Spleen (tissue), 11 donors: ENCODE measurements at regions not wholly inside any gene's neighbourhood (a gene's known extent, or its start where the extent isn't known, plus 50 kb on each side); places are given as distances from the start of the nearest gene placed in this dataset.
"Not testable (repeated sequence)": the region's sequence is repeated elsewhere in the genome, so short reads cannot be mapped to it uniquely, and the experiment has no call there.

Experiments
- DNase-seq: peaks from one replicate; pipeline ENCODE4 v3.0.0-alpha.2; 2020
- H3K27ac ChIP-seq, 8 donors: fragments of 200-600 bp; sonication (generic) in 7 of 8; 1 replicate in 4 of 8; 2 replicates in 4 of 8; pipeline versions ENCODE4 v1.5.0 to v1.8.0; 2016 to 2021; ENCODE audit warnings: inconsistent platforms in 4 of 8, mild to moderate bottlenecking in 4 of 8, moderate library complexity in 1 of 8
- H3K27me3 ChIP-seq, 7 donors: fragments of 200-600 bp; sonication (generic) in 6 of 7; replicated peaks in 1 of 7; 1 replicate in 4 of 7; 2 replicates in 3 of 7; pipeline versions ENCODE4 v1.5.0 to v1.8.0; 2016 to 2021; ENCODE audit warnings: inconsistent platforms in 3 of 7, mild to moderate bottlenecking in 1 of 7
- H3K36me3 ChIP-seq, 6 donors: fragments of 200-600 bp; sonication (generic) in 5 of 6; 1 replicate in 4 of 6; 2 replicates in 2 of 6; pipeline versions ENCODE4 v1.5.0 to v1.8.0; 2016 to 2021; ENCODE audit warnings: inconsistent platforms in 2 of 6
- H3K4me1 ChIP-seq, 6 donors: fragments of 200-600 bp; sonication (generic) in 5 of 6; 1 replicate in 3 of 6; 2 replicates in 3 of 6; pipeline versions ENCODE4 v1.5.0 to v1.8.0; 2016 to 2021; ENCODE audit warnings: inconsistent platforms in 3 of 6
- H3K4me3 ChIP-seq, 8 donors: fragments of 200-600 bp; sonication (generic) in 7 of 8; 1 replicate in 4 of 8; 2 replicates in 4 of 8; pipeline versions ENCODE4 v1.5.0 to v1.8.0; 2016 to 2021; ENCODE audit warnings: inconsistent platforms in 4 of 8, mild to moderate bottlenecking in 4 of 8, moderate library complexity in 2 of 8
- H3K9me3 ChIP-seq, 8 donors: fragments of 200-600 bp; sonication (generic) in 7 of 8; 1 replicate in 4 of 8; 2 replicates in 4 of 8; pipeline versions ENCODE4 v1.5.0 to v1.8.0; 2016 to 2021; ENCODE audit warnings: inconsistent platforms in 4 of 8
- POLR2A ChIP-seq, 3 donors: fragments of 450-650 bp; IDR thresholded peaks; one replicate each; pipeline ENCODE4 v1.5.1; 2017; ENCODE audit warnings: antibody characterized with exemption in 3 of 3, mild to moderate bottlenecking in 1 of 3
- POLR2AphosphoS5 ChIP-seq, 3 donors: sonication (generic); formaldehyde crosslinking; IDR thresholded peaks; one replicate each; pipeline ENCODE4 v1.5.1; 2017; ENCODE audit warnings: antibody characterized with exemption in 3 of 3
- WGBS, 5 donors: extraction: QIAGEN DNeasy Blood & Tissue Kit in 3 of 5; methylation state at CpG; one replicate each; pipeline versions ENCODE4 v1.1.5 to v1.1.7; 2013 to 2018; 5-methylcytosine and 5-hydroxymethylcytosine counted together
- intact Hi-C: fragments of 100-400 bp; cut with DNase I; formaldehyde crosslinking; loops from one replicate; pipeline ENCODE4 v1.15.0; 2023; ENCODE audit warnings: low total_unique reads
- TF ChIP-seq, protein P1 (sequence below), 11 experiments: fragments of 200-600 bp in 7 of 11; fragments of 450-650 bp in 4 of 11; sonication (generic) in 4 of 11; IDR thresholded peaks in 8 of 11; conservative IDR thresholded peaks in 3 of 11; 1 replicate in 7 of 11; 2 replicates in 4 of 11; pipeline versions ENCODE4 v1.4.0 to v1.8.0; 2016 to 2021; ENCODE audit warnings: antibody characterized with exemption in 11 of 11, inconsistent platforms in 4 of 11, mild to moderate bottlenecking in 1 of 11
- donor health status: healthy with polysubstance abuse.
- donor health status: DM: no; HTN: no; CAD: no; lungs with moderate emphysema.
- donor health status: DM: no; HTN: no; CAD: no.
- donor health status: Bipolar disorder and iron deficiency.
- donor health status: healthy.
- donor health status: DM: no; HTN: no; CAD: no.
- donor health status: DM: yes; HTN: yes; CAD: no.

DNA sequence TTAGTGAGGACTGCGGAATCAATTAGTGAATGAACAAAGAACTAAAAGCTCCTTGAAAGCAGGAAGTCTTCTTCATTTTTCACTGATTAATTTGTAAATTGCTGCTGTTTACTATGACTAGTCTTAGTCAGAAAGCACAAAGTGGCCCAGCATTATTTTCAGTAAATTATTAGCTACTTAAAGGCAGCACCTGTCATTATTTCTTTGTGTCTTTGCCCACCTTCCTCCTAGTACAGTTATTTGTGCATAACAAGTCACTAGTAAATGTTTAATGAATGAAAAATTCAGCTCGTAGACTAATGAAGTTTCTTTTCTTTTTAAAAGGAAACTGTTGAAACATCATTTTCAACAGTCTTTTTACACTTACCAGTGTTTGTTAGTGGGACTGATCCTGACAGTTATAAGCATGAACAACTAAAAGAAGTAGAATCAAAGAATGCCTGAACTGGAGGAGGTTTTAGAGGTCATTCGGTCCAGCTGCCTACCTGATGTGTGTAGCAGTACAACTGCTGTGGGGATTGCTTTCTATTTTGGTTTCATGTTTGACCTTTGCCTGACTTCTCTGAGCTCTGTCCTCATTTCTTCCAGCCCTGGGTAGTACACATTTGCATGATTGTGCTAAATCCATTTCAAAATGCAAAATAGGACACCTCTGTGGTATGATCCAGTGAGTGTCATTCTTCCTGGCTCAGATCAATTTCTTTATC lies 140.0 kb upstream of the PHYHIPL start:
- H3K4me1 ChIP-seq = no peaks in the 10 kb centered on the region
- no peaks in the 10 kb centered on the region for H3K36me3 ChIP-seq
- no peak for TF ChIP-seq POLR2AphosphoS5 (IDR thresholded peaks at IDR 0.05)
- TF ChIP-seq, protein P1, sequence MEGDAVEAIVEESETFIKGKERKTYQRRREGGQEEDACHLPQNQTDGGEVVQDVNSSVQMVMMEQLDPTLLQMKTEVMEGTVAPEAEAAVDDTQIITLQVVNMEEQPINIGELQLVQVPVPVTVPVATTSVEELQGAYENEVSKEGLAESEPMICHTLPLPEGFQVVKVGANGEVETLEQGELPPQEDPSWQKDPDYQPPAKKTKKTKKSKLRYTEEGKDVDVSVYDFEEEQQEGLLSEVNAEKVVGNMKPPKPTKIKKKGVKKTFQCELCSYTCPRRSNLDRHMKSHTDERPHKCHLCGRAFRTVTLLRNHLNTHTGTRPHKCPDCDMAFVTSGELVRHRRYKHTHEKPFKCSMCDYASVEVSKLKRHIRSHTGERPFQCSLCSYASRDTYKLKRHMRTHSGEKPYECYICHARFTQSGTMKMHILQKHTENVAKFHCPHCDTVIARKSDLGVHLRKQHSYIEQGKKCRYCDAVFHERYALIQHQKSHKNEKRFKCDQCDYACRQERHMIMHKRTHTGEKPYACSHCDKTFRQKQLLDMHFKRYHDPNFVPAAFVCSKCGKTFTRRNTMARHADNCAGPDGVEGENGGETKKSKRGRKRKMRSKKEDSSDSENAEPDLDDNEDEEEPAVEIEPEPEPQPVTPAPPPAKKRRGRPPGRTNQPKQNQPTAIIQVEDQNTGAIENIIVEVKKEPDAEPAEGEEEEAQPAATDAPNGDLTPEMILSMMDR (IDR thresholded peaks at IDR 0.05 in 8 of 11, conservative IDR thresholded peaks at IDR 0.05 in 3 of 11) = no peak
- no peak for TF ChIP-seq POLR2A (IDR thresholded peaks at IDR 0.05)
- no peaks in the 10 kb centered on the region for H3K27me3 ChIP-seq
- intact Hi-C loops = no loop called here
- WGBS, 5 donors = 80 to 89% (median 88%) methylated on average over 3 of the region's 3 CpGs
- no peak overlapping the region for H3K4me3 ChIP-seq
- no peak for DNase-seq
- H3K9me3 ChIP-seq = peaks cover 0 to 4% (median 0%) of the 10 kb centered on the region in 8 donors
- H3K27ac ChIP-seq = no peak overlapping the region

DNA sequence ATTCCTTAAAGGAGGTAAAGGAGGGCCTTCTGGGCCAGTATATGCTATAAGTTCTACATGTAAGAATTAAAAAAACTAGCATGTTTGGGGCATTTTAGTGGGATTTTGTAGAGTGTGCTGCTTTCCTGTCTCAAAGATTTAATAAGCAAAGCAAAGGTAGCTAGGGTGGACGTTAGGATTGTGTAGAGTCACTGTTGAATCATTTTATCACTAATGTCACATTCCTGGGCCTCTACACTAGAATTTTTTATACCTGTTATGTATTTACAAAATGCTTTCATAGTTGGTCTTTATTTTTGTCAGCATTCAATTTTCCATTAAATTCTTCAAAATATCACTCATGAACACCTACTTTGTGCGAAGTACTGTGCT lies 139.4 kb upstream of the PHYHIPL start:
- Histone ChIP-seq H3K36me3 (no peaks in the 10 kb centered on the region), H3K4me3 (no peak overlapping the region), H3K27me3 (no peaks in the 10 kb centered on the region), H3K27ac (no peak overlapping the region), H3K9me3 (peaks cover 0 to 4% (median 0%) of the 10 kb centered on the region in 8 donors), H3K4me1 (no peaks in the 10 kb centered on the region)
- TF ChIP-seq, protein P1 (IDR thresholded peaks at IDR 0.05 in 8 of 11, conservative IDR thresholded peaks at IDR 0.05 in 3 of 11) = no peak
- TF ChIP-seq POLR2AphosphoS5 (IDR thresholded peaks at IDR 0.05) (no peak), POLR2A (IDR thresholded peaks at IDR 0.05) (no peak)
- DNase-seq = no peak
- 60 to 87% (median 70%) methylated on average over 2 of the region's 2 CpGs for WGBS, 5 donors
- intact Hi-C loops = no loop called here

DNA sequence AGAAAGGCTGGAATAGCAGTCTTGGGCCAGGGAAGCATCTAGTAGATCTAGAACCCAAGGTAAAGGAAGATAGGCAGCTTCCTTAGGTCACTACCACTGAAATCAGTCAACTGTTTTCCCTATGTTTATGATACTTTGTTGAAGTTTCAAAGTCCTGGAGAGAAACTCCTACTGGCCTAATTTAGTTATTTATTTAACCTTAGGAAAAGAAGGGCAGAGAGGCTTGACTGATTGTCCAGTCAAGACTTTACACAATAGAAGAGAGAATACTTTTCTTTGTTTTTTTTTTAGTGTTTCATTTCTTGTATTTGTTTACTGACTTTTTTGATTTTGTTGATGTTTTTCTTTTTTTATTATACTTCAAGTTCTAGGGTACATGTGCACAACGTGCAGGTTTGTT lies 138.9 kb upstream of the PHYHIPL start:
- H3K4me3 ChIP-seq = no peak overlapping the region
- intact Hi-C loops = no loop called here
- no peak for DNase-seq
- no peaks in the 10 kb centered on the region for H3K4me1 ChIP-seq
- H3K27ac ChIP-seq = no peak overlapping the region
- H3K27me3 ChIP-seq = no peaks in the 10 kb centered on the region
- H3K36me3 ChIP-seq = no peaks in the 10 kb centered on the region
- H3K9me3 ChIP-seq = peaks cover 0 to 4% (median 0%) of the 10 kb centered on the region in 8 donors
- TF ChIP-seq POLR2A (IDR thresholded peaks at IDR 0.05) = no peak
- no peak for TF ChIP-seq POLR2AphosphoS5 (IDR thresholded peaks at IDR 0.05)
- TF ChIP-seq, protein P1 (IDR thresholded peaks at IDR 0.05 in 8 of 11, conservative IDR thresholded peaks at IDR 0.05 in 3 of 11) = no peak
- 93 to 100% (median 96%) methylated on average over 1 of the region's 1 CpG for WGBS, 5 donors

DNA sequence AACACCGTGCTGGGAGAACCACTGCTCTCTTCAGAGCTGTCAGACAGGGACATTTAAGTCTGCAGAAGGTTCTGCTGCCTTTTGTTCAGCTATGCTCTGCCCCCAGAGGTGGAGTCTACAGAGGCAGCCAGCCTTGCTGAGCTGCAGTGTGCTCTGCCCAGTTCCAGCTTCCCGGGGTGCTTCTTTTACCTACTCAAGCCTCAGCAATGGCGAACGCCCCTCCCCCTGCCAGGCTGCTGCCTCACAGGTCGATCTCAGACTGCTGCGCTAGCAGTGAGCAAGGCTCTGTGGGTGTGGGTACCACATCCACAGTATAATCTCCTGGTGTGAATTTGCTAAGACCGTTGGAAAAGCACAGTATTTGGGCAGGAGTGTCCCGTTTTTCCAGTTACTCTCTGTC lies 133.1 kb upstream of the PHYHIPL start:
- H3K9me3 ChIP-seq, H3K4me1 ChIP-seq, H3K27ac ChIP-seq, intact Hi-C loops, H3K27me3 ChIP-seq, H3K36me3 ChIP-seq, H3K4me3 ChIP-seq, DNase-seq: not testable (repeated sequence)
- 56 to 76% (median 66%) methylated on average over 7 to 8 of the region's 8 CpGs for WGBS, 5 donors
